Activated CD4-positive, alpha-beta T cell treated with anti-CD3 and anti-CD28 coated beads, Interleukin-2, amount 10 ng/mL, durations not matched to agents 24 days and 14 days (primary cell): ENCODE measurements at regions not wholly inside any gene's neighbourhood (a gene's known extent, or its start where the extent isn't known, plus 50 kb on each side); places are given as distances from the start of the nearest gene placed in this dataset.
"Not testable (repeated sequence)": the region's sequence is repeated elsewhere in the genome, so short reads cannot be mapped to it uniquely, and the experiment has no call there.

Experiments
- DNase-seq: peaks from one replicate; pipeline ENCODE4 v3.0.0; 2022
- H3K27ac Mint-ChIP-seq: one replicate; pipeline ENCODE4 v1.8.0; 2022; ENCODE audit warnings: mild to moderate bottlenecking, mixed read lengths
- H3K27me3 Mint-ChIP-seq: one replicate; pipeline ENCODE4 v1.8.0; 2022; ENCODE audit warnings: mixed read lengths
- H3K36me3 Mint-ChIP-seq: one replicate; pipeline ENCODE4 v1.8.0; 2022; ENCODE audit warnings: low read depth, mild to moderate bottlenecking, mixed read lengths
- H3K4me1 Mint-ChIP-seq: one replicate; pipeline ENCODE4 v1.8.0; 2021; ENCODE audit warnings: mixed read lengths
- H3K4me3 Mint-ChIP-seq: one replicate; pipeline ENCODE4 v1.8.0; 2022; ENCODE audit warnings: mild to moderate bottlenecking, moderate library complexity, mixed read lengths
- H3K9me3 Mint-ChIP-seq: one replicate; pipeline ENCODE4 v1.8.0; 2021; ENCODE audit warnings: mixed read lengths
- intact Hi-C: fragments of 100-400 bp; cut with micrococcal nuclease; formaldehyde crosslinking; loops from one replicate; pipeline ENCODE4 v1.15.1; 2023

GRCh38 chr6:10312445-10312844 lies 102.4 kb downstream of the TFAP2A start:
- Mint-ChIP-seq H3K36me3 (no peaks in the 10 kb centered on the region), H3K27ac (no peak overlapping the region), H3K27me3 (no peaks in the 10 kb centered on the region), H3K4me3 (no peak overlapping the region), H3K4me1 (no peaks in the 10 kb centered on the region), H3K9me3 (no peaks in the 10 kb centered on the region)
- no peak for DNase-seq
- intact Hi-C loops, result no loop called here

- H3K4me1 Mint-ChIP-seq, H3K9me3 Mint-ChIP-seq, H3K36me3 Mint-ChIP-seq, H3K27ac Mint-ChIP-seq, DNase-seq, intact Hi-C loops, H3K27me3 Mint-ChIP-seq, H3K4me3 Mint-ChIP-seq: not testable (repeated sequence)
Measured at GRCh38 chr6:10311546-10312405, 103.1 kb downstream of the TFAP2A start.

GRCh38 chr6:10310826-10311225 lies 104.0 kb downstream of the TFAP2A start:
- no peak for DNase-seq
- no peak overlapping the region for H3K4me3 Mint-ChIP-seq
- no peaks in the 10 kb centered on the region for H3K4me1 Mint-ChIP-seq
- no peaks in the 10 kb centered on the region for H3K27me3 Mint-ChIP-seq
- H3K9me3 Mint-ChIP-seq, result no peaks in the 10 kb centered on the region
- intact Hi-C loops, result no loop called here
- no peak overlapping the region for H3K27ac Mint-ChIP-seq
- no peaks in the 10 kb centered on the region for H3K36me3 Mint-ChIP-seq

GRCh38 chr6:10310330-10310653 lies 104.6 kb downstream of the TFAP2A start:
- no peaks in the 10 kb centered on the region for H3K9me3 Mint-ChIP-seq
- H3K36me3 Mint-ChIP-seq, result no peaks in the 10 kb centered on the region
- no peaks in the 10 kb centered on the region for H3K27me3 Mint-ChIP-seq
- intact Hi-C loops, result no loop called here
- H3K27ac Mint-ChIP-seq, result no peak overlapping the region
- no peak for DNase-seq
- no peaks in the 10 kb centered on the region for H3K4me1 Mint-ChIP-seq
- no peak overlapping the region for H3K4me3 Mint-ChIP-seq

- Mint-ChIP-seq H3K4me3 (no peak overlapping the region), H3K36me3 (no peaks in the 10 kb centered on the region), H3K27ac (no peak overlapping the region), H3K27me3 (no peaks in the 10 kb centered on the region), H3K9me3 (no peaks in the 10 kb centered on the region), H3K4me1 (no peaks in the 10 kb centered on the region)
- no peak for DNase-seq
- intact Hi-C loops, result no loop called here
Measured at GRCh38 chr6:10309457-10310329, 105.2 kb downstream of the TFAP2A start.

- no peak for DNase-seq
Measured at GRCh38 chr6:10307476-10307875, 107.4 kb downstream of the TFAP2A start.

GRCh38 chr6:10307028-10307427 lies 107.8 kb downstream of the TFAP2A start:
- H3K27ac Mint-ChIP-seq, result no peak overlapping the region
- H3K4me3 Mint-ChIP-seq, result no peak overlapping the region
- no peak for DNase-seq
- no peaks in the 10 kb centered on the region for H3K27me3 Mint-ChIP-seq
- H3K4me1 Mint-ChIP-seq, result no peaks in the 10 kb centered on the region
- H3K9me3 Mint-ChIP-seq, result no peaks in the 10 kb centered on the region
- intact Hi-C loops, result no loop called here
- H3K36me3 Mint-ChIP-seq, result no peaks in the 10 kb centered on the region

More at GRCh38 chr6:10307476-10307875, 107.4 kb downstream of the TFAP2A start:
- intact Hi-C loops, result no loop called here
- H3K27ac Mint-ChIP-seq, result no peak overlapping the region
- H3K4me1 Mint-ChIP-seq, result no peaks in the 10 kb centered on the region
- H3K27me3 Mint-ChIP-seq, result no peaks in the 10 kb centered on the region
- H3K4me3 Mint-ChIP-seq, result no peak overlapping the region
- H3K36me3 Mint-ChIP-seq, result no peaks in the 10 kb centered on the region
- H3K9me3 Mint-ChIP-seq, result no peaks in the 10 kb centered on the region

- Mint-ChIP-seq H3K27ac (no peak overlapping the region), H3K4me3 (no peak overlapping the region), H3K4me1 (no peaks in the 10 kb centered on the region), H3K36me3 (no peaks in the 10 kb centered on the region), H3K9me3 (no peaks in the 10 kb centered on the region), H3K27me3 (no peaks in the 10 kb centered on the region)
- no peak for DNase-seq
- intact Hi-C loops, result no loop called here
Measured at GRCh38 chr6:10305790-10306415, 109.0 kb downstream of the TFAP2A start.

- no peaks in the 10 kb centered on the region for H3K4me1 Mint-ChIP-seq
- intact Hi-C loops, result no loop called here
- no peak for DNase-seq
- no peaks in the 10 kb centered on the region for H3K9me3 Mint-ChIP-seq
- H3K36me3 Mint-ChIP-seq, result no peaks in the 10 kb centered on the region
- no peak overlapping the region for H3K27ac Mint-ChIP-seq
- H3K27me3 Mint-ChIP-seq, result no peaks in the 10 kb centered on the region
- no peak overlapping the region for H3K4me3 Mint-ChIP-seq
Measured at GRCh38 chr6:10303608-10304506, 111.0 kb downstream of the TFAP2A start.

- Mint-ChIP-seq H3K27me3 (no peaks in the 10 kb centered on the region), H3K9me3 (peaks cover 1% of the 10 kb centered on the region), H3K4me3 (no peak overlapping the region), H3K27ac (no peak overlapping the region), H3K4me1 (no peaks in the 10 kb centered on the region), H3K36me3 (no peaks in the 10 kb centered on the region)
- no peak for DNase-seq
- intact Hi-C loops, result no loop called here
Measured at GRCh38 chr6:10302566-10303235, 112.2 kb downstream of the TFAP2A start.

GRCh38 chr6:10300071-10300470 lies 114.8 kb downstream of the TFAP2A start:
- no peak for DNase-seq
- H3K27ac Mint-ChIP-seq, result no peak overlapping the region

GRCh38 chr6:10297832-10298231 lies 117.0 kb downstream of the TFAP2A start:
- intact Hi-C loops, result no loop called here
- H3K27me3 Mint-ChIP-seq, result no peaks in the 10 kb centered on the region
- H3K36me3 Mint-ChIP-seq, result no peaks in the 10 kb centered on the region
- H3K4me3 Mint-ChIP-seq, result no peak overlapping the region
- no peak for DNase-seq
- no peaks in the 10 kb centered on the region for H3K4me1 Mint-ChIP-seq
- no peak overlapping the region for H3K27ac Mint-ChIP-seq
- peaks cover 5% of the 10 kb centered on the region for H3K9me3 Mint-ChIP-seq

More at GRCh38 chr6:10300071-10300470, 114.8 kb downstream of the TFAP2A start:
- intact Hi-C loops, result no loop called here
- no peaks in the 10 kb centered on the region for H3K36me3 Mint-ChIP-seq
- H3K4me3 Mint-ChIP-seq, result no peak overlapping the region
- H3K9me3 Mint-ChIP-seq, result peaks cover 5% of the 10 kb centered on the region
- no peaks in the 10 kb centered on the region for H3K27me3 Mint-ChIP-seq
- no peaks in the 10 kb centered on the region for H3K4me1 Mint-ChIP-seq

GRCh38 chr6:10278746-10279145 lies 136.1 kb downstream of the TFAP2A start:
- H3K4me3 Mint-ChIP-seq, result no peak overlapping the region
- intact Hi-C loops, result no loop called here
- H3K4me1 Mint-ChIP-seq, result no peaks in the 10 kb centered on the region
- H3K27me3 Mint-ChIP-seq, result no peaks in the 10 kb centered on the region
- no peak for DNase-seq
- no peak overlapping the region for H3K27ac Mint-ChIP-seq
- H3K9me3 Mint-ChIP-seq, result no peaks in the 10 kb centered on the region
- no peaks in the 10 kb centered on the region for H3K36me3 Mint-ChIP-seq
